IPS-NIHi11 (cell line): ENCODE measurements at regions not wholly inside any gene's neighbourhood (a gene's known extent, or its start where the extent isn't known, plus 50 kb on each side); places are given as distances from the start of the nearest gene placed in this dataset.

Source experiments
- DNase-seq: peaks from one replicate; pipeline ENCODE4 v3.0.0; 2012; ENCODE audit warnings: mixed read lengths, low spot score

DNA sequence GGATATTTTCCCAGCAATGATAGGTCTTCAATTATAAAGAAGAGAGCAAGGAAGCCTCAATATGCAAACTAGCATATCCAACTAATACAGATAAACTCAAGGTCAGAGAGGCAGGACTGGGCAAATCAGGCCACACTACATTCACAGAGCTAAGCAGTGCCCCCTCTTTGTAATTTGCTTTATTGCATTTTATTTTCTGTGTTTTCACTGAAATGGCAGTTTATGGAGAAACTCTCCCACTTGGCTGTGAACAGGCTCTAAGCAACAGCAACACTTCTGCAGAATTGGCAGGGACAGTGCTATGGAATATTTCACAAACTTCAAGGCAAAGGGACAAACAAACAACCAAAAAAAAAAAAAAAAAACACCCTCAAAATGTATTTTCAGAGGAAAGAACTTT lies 93.4 kb upstream of the SOD1 start:
- no peak for DNase-seq

DNA sequence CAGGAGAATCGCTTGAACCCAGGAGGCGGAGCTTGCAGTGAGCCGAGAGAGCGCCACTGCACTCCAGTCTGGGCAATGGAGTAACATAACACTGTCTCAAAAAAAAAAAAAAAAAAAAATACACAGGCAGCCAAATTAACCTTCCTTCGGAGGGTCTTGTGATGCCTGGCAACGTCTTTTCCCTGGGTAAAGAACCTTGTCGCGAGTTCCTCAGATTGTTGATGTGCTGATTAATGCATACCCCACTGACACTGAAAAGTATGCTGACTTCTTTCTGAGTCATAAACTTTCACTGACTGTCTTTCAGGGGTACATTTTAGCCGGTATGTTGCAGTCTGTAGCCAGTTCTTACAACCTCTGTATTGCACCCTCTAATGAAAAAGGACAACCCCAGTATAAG lies 95.1 kb upstream of the SOD1 start:
- DNase-seq, result no peak

DNA sequence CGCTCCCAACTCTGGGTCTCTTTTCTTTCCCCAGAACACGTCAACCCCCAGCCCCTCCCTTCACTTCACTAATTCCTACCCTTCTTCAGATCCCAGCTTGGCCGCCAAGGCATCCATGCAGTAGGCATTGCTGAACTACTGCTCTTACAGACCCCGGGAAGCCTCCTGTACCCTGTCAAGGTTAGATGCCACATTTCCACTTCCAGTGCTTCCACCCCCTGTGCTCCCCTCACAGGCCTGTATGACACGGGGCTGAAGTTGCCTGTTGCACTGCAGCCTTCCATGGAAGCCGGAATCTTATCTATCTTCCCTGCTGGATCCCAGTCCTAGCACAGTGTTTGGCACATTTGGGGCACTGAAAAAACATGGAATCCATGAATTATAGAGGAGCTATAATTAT lies 99.0 kb upstream of the SOD1 start:
- no peak for DNase-seq

DNA sequence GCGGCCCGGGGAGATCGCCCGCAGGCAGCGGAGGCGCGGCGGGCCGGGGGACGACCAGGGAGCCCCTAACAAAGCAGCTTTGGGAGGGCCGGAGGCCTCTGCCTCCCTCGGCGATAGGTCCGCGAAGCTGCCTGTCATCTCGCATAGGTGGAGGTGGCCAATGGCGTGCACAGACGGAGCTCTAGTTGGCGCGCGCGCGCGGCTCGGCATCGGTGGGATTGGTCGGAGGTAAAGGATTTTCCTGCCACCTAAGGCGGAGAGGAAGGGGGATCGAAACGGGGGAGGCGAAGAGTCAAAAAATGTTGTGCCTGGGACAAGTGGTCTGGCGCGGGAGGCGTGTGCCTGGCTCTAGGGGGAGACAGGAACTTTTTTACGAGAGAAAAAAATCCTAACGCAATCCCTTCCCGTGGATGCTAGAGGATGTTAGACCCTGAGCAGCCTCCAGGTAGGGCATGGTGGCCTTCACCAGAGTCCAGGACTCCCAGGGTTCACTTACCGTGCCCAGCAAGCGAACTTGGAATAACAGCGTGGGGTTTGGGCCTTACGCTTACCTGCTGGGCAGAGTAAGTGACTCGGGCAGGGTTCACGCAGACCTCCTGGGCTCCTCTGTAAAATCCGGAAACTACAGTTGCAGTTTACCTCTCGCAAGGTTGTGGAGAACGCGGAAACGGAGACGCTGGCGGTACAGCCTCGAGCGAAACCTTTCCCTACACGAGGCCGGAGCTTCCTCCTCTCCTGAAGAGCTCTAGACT lies 99.9 kb upstream of the SOD1 start:
- peak; percentile 93 for DNase-seq

DNA sequence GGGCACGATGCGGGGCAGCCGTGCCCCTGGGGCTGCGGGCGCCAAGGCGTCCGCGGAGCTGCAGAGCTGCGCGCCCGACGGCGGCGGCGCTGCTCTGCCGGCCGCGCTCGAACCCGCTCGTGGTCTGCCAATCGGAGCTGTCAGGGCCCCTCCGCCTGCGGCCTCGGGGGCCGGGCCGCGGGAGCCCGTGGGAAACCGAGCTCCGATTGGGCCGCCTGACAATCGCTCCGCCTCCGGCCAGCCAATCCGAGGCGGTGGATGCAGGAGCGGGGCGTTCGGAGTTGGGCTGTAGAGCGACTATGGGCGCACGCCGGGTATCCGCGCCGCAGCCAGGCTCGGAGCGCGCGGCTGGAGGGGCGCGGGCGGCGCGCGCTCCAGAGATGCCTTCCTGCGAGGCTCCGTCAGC lies 100.5 kb upstream of the SOD1 start:
- peak; percentile 95 for DNase-seq

DNA sequence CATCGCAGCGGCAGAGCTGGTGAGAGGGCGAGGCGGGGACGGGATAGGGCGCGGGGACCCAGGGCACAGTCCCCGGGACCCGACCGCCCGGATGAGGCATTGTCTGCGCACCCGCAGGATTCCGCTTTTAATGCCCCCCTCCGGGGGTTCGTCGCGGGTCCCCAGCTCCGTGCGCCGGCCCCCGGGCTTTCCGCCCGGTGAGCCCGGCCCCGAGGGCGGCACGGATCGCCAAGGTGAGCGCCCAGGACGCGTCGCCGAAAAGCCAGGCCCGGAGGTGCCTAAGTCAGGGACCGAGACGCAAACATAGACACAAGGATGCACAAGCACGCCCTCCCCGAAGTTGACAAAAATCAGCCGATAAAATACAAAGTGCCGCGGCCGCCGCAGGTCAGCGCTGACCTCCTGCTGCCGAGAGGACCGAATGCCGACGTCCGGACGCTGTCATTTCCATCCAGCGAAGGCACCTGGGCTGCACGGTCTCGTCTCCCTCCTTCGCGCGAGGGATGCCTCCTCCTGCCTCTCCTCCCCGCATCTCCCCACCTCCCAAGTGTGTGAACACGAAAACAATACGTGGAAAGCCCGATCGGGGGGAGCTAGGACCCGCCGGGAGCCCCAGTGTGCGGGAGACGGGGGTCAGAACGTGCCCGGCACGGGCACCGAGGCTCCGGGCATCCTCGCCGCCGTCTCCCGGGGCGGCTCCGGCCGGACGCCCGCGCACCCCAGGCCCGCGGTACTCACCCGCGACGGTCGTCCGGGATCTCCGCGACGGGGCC lies 101.1 kb upstream of the SOD1 start:
- no peak for DNase-seq

- peak; percentile 31 for DNase-seq
Measured at GRCh38 chr21:31557421-31558188, 101.9 kb upstream of the SOD1 start.

DNA sequence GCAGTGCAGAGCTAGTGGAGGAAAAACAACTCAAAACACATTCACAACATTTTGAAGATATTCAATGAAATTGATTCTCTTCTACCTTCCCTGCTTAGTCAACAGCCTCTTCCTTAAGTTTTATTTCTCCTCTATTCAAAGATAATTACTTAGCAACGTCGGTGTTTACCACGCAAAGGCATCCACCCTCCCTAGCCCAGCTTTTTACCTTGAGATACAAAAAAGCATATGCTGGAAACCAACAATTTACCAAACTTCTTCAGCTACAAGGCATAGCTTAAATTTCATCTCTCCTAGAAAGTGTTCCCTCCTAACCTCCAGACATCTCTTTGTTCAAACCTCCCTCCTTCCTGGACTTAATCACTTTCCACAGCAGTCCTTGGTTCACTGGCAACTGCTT lies 102.8 kb upstream of the SOD1 start:
- no peak for DNase-seq

- DNase-seq, result peak; percentile 41
Measured at GRCh38 chr21:31555741-31556191, 103.7 kb upstream of the SOD1 start.

- DNase-seq, result peak; percentile 47
Measured at GRCh38 chr21:31554511-31555022, 104.9 kb upstream of the SOD1 start.

DNA sequence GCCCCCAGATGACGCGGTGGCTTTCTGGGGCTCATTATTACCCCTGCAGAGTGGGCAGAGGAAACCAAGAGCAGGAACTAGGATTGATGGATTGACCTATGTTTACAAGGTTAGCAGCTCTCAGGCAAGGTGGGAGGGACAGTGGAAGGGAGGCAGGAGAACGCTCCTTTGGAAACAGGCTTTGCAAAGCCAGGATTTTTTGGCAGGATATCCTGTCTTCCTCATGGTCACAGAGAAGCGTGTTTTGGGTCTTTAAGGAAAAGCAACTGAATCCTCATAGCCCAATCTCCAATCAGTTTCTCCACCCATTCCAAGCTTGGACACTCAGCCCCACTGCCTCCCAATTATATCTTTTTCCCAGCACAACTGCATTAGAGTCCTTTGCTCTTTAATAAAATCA lies 105.6 kb upstream of the SOD1 start:
- no peak for DNase-seq

DNA sequence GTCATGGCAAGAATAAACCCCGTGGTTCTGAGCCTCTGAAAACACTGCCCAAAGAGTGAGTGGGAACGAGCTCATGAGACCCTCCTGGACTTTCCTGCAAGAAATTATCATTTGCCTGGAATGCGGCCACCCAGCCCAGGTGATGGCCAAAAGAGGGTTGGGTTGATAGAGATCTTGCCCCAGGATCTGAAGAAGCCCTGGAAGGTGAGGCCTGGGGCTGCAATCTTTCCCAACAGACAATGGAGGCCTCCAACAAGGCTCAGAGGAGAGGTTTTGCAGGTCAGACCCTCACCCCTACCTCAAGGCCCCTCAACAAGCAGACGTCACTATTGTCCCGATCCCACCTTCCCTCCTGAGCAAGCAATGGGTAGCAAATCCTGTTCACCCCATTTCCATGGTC lies 106.0 kb upstream of the SOD1 start:
- DNase-seq, result no peak

- no peak for DNase-seq
Measured at GRCh38 chr21:31552826-31553225, 106.7 kb upstream of the SOD1 start.

GRCh38 chr21:31550070-31550469 lies 109.4 kb upstream of the SOD1 start:
- DNase-seq, result no peak

DNA sequence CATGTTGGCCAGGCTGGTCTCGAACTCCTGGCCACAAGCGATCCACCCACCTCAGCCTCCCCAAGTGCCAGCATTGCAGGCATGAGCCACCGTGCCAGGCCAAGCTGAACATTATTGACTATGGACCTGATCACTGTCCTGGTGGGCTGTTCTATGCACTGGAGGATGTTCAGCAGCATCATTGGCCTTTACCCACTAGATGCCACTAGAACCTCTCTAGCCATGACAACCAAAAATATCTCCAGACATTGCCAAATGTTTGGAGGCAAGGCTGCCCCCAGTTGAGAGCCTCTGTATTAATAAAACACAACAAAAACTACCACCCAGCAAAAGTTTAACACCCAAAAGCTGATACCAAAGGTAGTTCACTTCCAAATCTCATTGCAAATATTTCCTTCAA lies 110.8 kb upstream of the SOD1 start:
- no peak for DNase-seq

- no peak for DNase-seq
Measured at GRCh38 chr21:31546443-31547170, 112.9 kb upstream of the SOD1 start.

- DNase-seq, result no peak
Measured at GRCh38 chr21:31545036-31545435, 114.5 kb upstream of the SOD1 start.

DNA sequence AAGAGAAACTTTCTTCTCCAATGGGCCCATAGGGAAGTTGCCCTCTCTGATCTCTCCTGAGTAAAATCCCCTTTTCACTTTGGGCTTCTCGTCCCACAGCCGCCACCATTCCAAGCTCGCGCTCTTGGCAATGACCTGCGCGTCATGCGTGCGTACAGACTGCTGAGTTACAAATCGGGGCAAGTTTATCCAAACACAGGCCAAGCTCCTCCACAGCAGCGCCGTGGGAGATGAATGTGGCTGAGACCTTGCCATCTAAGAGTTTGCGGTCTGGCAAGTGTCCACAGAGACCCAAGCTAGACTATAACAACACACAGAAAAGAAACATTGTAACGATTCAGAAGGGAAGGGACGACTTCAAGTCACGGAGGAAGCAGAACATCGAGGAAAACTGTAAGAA lies 116.3 kb upstream of the SOD1 start:
- no peak for DNase-seq

- no peak for DNase-seq
Measured at GRCh38 chr21:31538816-31539215, 120.7 kb upstream of the SOD1 start.

GRCh38 chr21:31537872-31538576 lies 121.5 kb upstream of the SOD1 start:
- no peak for DNase-seq

DNA sequence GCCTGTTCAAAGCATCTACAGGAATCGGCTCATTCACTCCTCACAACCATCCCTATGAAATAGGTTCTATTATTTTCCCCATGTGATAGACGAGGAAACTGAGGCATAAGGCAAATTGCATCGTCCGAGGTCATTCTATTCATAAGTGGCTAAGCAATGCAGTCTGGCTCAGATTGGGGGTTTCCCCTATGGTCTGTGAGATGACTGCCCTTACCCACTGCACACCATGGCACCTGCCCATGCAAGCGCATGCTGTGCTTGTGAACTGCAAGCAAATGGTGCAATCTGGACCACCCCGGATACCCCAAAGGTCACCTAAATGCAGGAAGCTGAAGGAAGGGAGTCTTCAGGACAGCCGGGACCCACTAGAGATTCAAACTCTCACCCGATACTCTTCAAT lies 123.4 kb upstream of the SOD1 start:
- no peak for DNase-seq
